ENCODE measurements at regions not wholly inside any gene's neighbourhood (a gene's known extent, or its start where the extent isn't known, plus 50 kb on each side); places are given as distances from the start of the nearest gene placed in this dataset.

GRCh38 chr13:82850644-82851043 is 1031.6 kb downstream of the SLITRK1 start:
- H4K20me1 ChIP-seq (ENCODE audit: control insufficient read depth, insufficient read depth), result no peaks in the 10 kb centered on the region
- H2AFZ ChIP-seq (ENCODE audit: control insufficient read depth, low read depth, low read length), result no peak overlapping the region
- DNase-seq (ENCODE audit: low read depth, low spot score), result no peak
- ChIA-PET CTCF (no interaction called here), RAD21 (ENCODE audit: unreplicated experiment) (no interaction called here), SMC1A (ENCODE audit: uncharacterized antibody, unreplicated experiment) (no interaction called here), POLR2A (no interaction called here)
- in situ Hi-C loops (cut with MboI) (no loop called here), intact Hi-C loops (cut with micrococcal nuclease; ENCODE audit: unreplicated experiment) (no loop called here)
- no peak overlapping the region for H3K4me3 ChIP-seq
- TF ChIP-seq ESRRA (IDR thresholded peaks at IDR 0.05; ENCODE audit: low read length) (no peak), NFYB (IDR thresholded peaks at IDR 0.05; ENCODE audit: insufficient read depth, low read depth, low read length) (no peak), IKZF2 (IDR thresholded peaks at IDR 0.05) (no peak), PAX8 (IDR thresholded peaks at IDR 0.05) (no peak), PAX5 (IDR thresholded peaks at IDR 0.05; ENCODE audit: borderline replicate concordance, low read depth, low read length) (no peak)
- no peaks in the 10 kb centered on the region for H3K27me3 ChIP-seq (replicated peaks in 1 of 2; ENCODE audit: control insufficient read depth in 2 of 2, insufficient read depth in 2 of 2, low read length in 1 of 2)
- no peaks in the 10 kb centered on the region for H3K4me1 ChIP-seq (ENCODE audit: control insufficient read depth, insufficient read depth, low read length)
- H3K4me2 ChIP-seq (ENCODE audit: control insufficient read depth, insufficient read depth), result no peak overlapping the region
- no peak for FAIRE-seq
- H3K9me3 ChIP-seq (replicated peaks; ENCODE audit: control insufficient read depth, insufficient read depth, low read length), result no peaks in the 10 kb centered on the region
- no peak overlapping the region for H3K27ac ChIP-seq (ENCODE audit: control insufficient read depth, insufficient read depth)
- H3K9ac ChIP-seq (ENCODE audit: control insufficient read depth, insufficient read depth, low read length), result no peak overlapping the region
- no peaks in the 10 kb centered on the region for H3K79me2 ChIP-seq (ENCODE audit: control insufficient read depth, insufficient read depth, low read length)
- H3K36me3 ChIP-seq (ENCODE audit: control insufficient read depth in 2 of 2, insufficient read depth in 2 of 2, low read length in 1 of 2), result no peaks in the 10 kb centered on the region
- BruUV-seq (replicated peaks), result no TSS peak
- no peak for ATAC-seq

DNA sequence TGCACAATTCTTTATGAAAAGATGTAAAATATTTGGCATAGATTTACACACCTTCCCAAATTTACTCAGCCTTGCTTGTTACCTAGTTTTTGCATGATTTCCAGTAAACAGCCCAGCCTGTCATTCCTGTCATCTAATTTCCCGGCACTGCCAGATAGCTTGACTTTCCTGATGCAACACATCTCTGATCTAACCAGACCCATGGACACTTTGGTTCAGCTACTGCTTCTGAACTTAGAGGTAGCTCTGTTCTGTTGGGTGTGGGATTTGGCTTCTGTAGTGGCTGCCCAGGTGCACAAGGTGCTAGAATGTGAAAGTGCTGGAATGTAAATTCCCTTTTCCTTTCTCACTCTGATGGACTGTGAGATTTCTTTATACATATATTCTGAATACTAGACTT is 1033.5 kb downstream of the SLITRK1 start:
- Histone ChIP-seq H3K4me1 (ENCODE audit: control insufficient read depth, insufficient read depth, low read length) (no peaks in the 10 kb centered on the region), H3K27me3 (replicated peaks in 1 of 2; ENCODE audit: control insufficient read depth in 2 of 2, insufficient read depth in 2 of 2, low read length in 1 of 2) (no peaks in the 10 kb centered on the region), H3K4me2 (ENCODE audit: control insufficient read depth, insufficient read depth) (no peak overlapping the region), H3K27ac (ENCODE audit: control insufficient read depth, insufficient read depth) (no peak overlapping the region), H3K9ac (ENCODE audit: control insufficient read depth, insufficient read depth, low read length) (no peak overlapping the region), H3K36me3 (ENCODE audit: control insufficient read depth in 2 of 2, insufficient read depth in 2 of 2, low read length in 1 of 2) (no peaks in the 10 kb centered on the region), H2AFZ (ENCODE audit: control insufficient read depth, low read depth, low read length) (no peak overlapping the region), H4K20me1 (ENCODE audit: control insufficient read depth, insufficient read depth) (no peaks in the 10 kb centered on the region), H3K4me3 (no peak overlapping the region), H3K9me3 (replicated peaks; ENCODE audit: control insufficient read depth, insufficient read depth, low read length) (no peaks in the 10 kb centered on the region), H3K79me2 (ENCODE audit: control insufficient read depth, insufficient read depth, low read length) (no peaks in the 10 kb centered on the region)
- no peak for FAIRE-seq
- POLR2A ChIA-PET, result no interaction called here
- CTCF ChIA-PET, result no interaction called here
- no peak for ATAC-seq
- 55% methylated on average over 1 of the region's 1 CpG for WGBS (ENCODE audit: insufficient coverage, insufficient replicate concordance, low lambda C conversion rate, missing lambda C conversion rate)
- intact Hi-C loops (cut with micrococcal nuclease; ENCODE audit: unreplicated experiment), result no loop called here
- SMC1A ChIA-PET (ENCODE audit: uncharacterized antibody, unreplicated experiment), result interaction anchor here (0.5 kb wide), 1 partner anchor 264 kb away, joined by 3 read pairs; no protein-coding TSS in a partner anchor
- no peak for DNase-seq (ENCODE audit: low read depth, low spot score)
- RAD21 ChIA-PET (ENCODE audit: unreplicated experiment), result no interaction called here
- no TSS peak for BruUV-seq (replicated peaks)
- in situ Hi-C loops (cut with MboI), result no loop called here
- TF ChIP-seq, protein P1, sequence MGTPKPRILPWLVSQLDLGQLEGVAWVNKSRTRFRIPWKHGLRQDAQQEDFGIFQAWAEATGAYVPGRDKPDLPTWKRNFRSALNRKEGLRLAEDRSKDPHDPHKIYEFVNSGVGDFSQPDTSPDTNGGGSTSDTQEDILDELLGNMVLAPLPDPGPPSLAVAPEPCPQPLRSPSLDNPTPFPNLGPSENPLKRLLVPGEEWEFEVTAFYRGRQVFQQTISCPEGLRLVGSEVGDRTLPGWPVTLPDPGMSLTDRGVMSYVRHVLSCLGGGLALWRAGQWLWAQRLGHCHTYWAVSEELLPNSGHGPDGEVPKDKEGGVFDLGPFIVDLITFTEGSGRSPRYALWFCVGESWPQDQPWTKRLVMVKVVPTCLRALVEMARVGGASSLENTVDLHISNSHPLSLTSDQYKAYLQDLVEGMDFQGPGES (IDR thresholded peaks at IDR 0.05), result no peak
- no peak for TF ChIP-seq SP1 (IDR thresholded peaks at IDR 0.05; ENCODE audit: low read depth, low read length)
- TF ChIP-seq, protein P2, sequence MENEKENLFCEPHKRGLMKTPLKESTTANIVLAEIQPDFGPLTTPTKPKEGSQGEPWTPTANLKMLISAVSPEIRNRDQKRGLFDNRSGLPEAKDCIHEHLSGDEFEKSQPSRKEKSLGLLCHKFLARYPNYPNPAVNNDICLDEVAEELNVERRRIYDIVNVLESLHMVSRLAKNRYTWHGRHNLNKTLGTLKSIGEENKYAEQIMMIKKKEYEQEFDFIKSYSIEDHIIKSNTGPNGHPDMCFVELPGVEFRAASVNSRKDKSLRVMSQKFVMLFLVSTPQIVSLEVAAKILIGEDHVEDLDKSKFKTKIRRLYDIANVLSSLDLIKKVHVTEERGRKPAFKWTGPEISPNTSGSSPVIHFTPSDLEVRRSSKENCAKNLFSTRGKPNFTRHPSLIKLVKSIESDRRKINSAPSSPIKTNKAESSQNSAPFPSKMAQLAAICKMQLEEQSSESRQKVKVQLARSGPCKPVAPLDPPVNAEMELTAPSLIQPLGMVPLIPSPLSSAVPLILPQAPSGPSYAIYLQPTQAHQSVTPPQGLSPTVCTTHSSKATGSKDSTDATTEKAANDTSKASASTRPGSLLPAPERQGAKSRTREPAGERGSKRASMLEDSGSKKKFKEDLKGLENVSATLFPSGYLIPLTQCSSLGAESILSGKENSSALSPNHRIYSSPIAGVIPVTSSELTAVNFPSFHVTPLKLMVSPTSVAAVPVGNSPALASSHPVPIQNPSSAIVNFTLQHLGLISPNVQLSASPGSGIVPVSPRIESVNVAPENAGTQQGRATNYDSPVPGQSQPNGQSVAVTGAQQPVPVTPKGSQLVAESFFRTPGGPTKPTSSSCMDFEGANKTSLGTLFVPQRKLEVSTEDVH (IDR thresholded peaks at IDR 0.05; ENCODE audit: low read depth, partially characterized antibody), result no peak
- TF ChIP-seq TCF3 (IDR thresholded peaks at IDR 0.05; ENCODE audit: borderline replicate concordance, insufficient read depth, low read depth, low read length), result no peak
- no peak for TF ChIP-seq TCF12 (IDR thresholded peaks at IDR 0.05; ENCODE audit: low read depth, low read length)
- TF ChIP-seq HDGF (IDR thresholded peaks at IDR 0.05), result no peak
- no peak for TF ChIP-seq SPI1 (IDR thresholded peaks at IDR 0.05; ENCODE audit: borderline replicate concordance, insufficient read depth, low read depth, low read length)
- no peak for TF ChIP-seq ZNF622 (IDR thresholded peaks at IDR 0.05)
- no peak for TF ChIP-seq ESRRA (IDR thresholded peaks at IDR 0.05; ENCODE audit: low read length)
- TF ChIP-seq CBX3 (IDR thresholded peaks at IDR 0.05; ENCODE audit: borderline replicate concordance, low read depth), result no peak
- no peak for TF ChIP-seq EP300 (IDR thresholded peaks at IDR 0.05; ENCODE audit: borderline replicate concordance in 1 of 2, control insufficient read depth in 1 of 2, low read depth in 2 of 2, low read length in 2 of 2)

All from GM12878 (cell line).